DND-41 (cell line): ENCODE measurements at regions not wholly inside any gene's neighbourhood (a gene's known extent, or its start where the extent isn't known, plus 50 kb on each side); places are given as distances from the start of the nearest gene placed in this dataset.

Source experiments
- CTCF ChIP-seq: IDR thresholded peaks from 2 replicates; pipeline ENCODE4 v1.5.1; 2012; ENCODE audit warnings: borderline replicate concordance, low read length, moderate library complexity, mild to moderate bottlenecking; ENCODE audit not compliant: poor library complexity, severe bottlenecking; ENCODE audit errors: extremely low read depth
- EZH2 ChIP-seq: IDR thresholded peaks from 3 replicates; pipeline ENCODE4 v1.6.1; 2012; ENCODE audit warnings: borderline replicate concordance, low read depth, mild to moderate bottlenecking, moderate library complexity, low read length, inconsistent platforms; ENCODE audit not compliant: severe bottlenecking

- TF ChIP-seq CTCF = no peak
- no peak for TF ChIP-seq EZH2
Observed at GRCh38 chr13:24016046-24016445, 118.7 kb upstream of the C1QTNF9B start.
